ENCODE measurements at regions not wholly inside any gene's neighbourhood (a gene's known extent, or its start where the extent isn't known, plus 50 kb on each side); places are given as distances from the start of the nearest gene placed in this dataset.

DNA sequence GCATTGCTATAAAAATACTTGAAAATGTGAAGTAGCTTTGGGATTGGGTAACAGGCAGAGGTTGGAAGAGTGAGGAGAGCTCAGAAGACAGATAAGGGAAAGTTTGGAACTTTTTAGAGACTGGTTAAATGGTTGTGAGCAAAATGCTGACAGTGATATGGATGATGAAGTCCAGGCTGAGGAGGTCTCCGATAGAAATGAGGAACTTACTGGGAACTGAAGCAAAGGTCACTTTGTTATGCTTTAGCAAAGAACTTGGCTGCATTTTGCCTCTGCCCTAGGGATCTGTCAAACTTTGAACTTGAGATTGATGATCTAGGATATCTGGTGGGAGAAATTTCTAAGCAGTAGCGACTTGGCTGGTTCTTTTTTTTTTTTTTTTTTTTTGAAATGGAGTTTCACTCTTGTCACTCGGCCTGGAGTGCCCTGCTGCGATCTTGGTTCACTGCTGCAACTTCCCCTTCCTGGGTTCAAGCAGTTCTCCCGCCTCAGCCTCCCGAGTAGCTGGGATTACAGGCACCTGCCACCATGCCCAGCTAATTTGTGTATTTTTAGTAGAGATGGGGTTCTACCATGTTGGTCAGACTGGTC lies 998.9 kb downstream of the TLE1 start:
- TF ChIP-seq, protein P1, sequence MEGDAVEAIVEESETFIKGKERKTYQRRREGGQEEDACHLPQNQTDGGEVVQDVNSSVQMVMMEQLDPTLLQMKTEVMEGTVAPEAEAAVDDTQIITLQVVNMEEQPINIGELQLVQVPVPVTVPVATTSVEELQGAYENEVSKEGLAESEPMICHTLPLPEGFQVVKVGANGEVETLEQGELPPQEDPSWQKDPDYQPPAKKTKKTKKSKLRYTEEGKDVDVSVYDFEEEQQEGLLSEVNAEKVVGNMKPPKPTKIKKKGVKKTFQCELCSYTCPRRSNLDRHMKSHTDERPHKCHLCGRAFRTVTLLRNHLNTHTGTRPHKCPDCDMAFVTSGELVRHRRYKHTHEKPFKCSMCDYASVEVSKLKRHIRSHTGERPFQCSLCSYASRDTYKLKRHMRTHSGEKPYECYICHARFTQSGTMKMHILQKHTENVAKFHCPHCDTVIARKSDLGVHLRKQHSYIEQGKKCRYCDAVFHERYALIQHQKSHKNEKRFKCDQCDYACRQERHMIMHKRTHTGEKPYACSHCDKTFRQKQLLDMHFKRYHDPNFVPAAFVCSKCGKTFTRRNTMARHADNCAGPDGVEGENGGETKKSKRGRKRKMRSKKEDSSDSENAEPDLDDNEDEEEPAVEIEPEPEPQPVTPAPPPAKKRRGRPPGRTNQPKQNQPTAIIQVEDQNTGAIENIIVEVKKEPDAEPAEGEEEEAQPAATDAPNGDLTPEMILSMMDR (conservative IDR thresholded peaks at IDR 0.05 in 1 of 2, IDR thresholded peaks at IDR 0.05 in 1 of 2; ENCODE audit: extremely low read depth in 1 of 2, insufficient read depth in 1 of 2, low read depth in 1 of 2, low read length in 2 of 2) = no peak
- TF ChIP-seq EZH2 (IDR thresholded peaks at IDR 0.05; ENCODE audit: borderline replicate concordance, low read length) = no peak

Measured in mammary epithelial cell (primary cell).